ENCODE measurements at regions not wholly inside any gene's neighbourhood (a gene's known extent, or its start where the extent isn't known, plus 50 kb on each side); places are given as distances from the start of the nearest gene placed in this dataset.

DNA sequence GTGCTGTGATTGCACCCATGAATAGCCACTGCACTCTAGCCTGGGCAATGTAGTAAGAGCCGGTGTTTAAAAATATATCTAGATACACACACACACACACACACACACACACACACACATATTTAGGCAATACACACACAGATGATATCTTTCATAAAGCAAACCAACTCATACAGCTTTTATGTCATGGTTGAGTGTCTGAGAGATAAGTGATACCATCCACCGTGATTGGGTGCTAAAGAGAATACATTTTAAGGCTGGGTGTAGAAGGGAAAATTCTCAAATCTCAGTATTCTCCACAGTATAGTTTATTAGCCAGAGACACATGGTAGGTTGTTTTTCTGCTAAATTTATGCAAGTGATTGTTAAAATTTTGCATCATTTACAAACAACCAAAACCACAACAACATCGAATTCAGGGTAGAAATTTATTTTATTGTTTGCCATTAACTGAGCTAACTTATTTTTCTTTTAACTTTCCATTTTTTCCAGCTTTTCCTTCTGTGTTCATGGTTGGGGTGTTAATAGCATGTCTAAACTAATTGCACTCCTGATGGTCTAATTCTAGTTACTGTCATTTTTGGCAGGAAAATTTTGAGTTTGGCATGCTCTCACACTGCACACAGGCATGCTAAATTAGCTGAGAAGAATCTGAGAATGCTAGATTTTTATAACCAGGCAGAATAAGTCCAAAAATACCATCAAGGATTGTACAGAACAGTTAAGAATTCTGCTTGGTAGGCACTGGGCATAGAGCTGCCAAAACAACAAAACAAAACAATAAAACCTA lies 57.9 kb upstream of the SYPL1 start:
- H3K36me3 Mint-ChIP-seq (ENCODE audit: insufficient read depth in 1 of 3, low read depth in 3 of 3), result no peaks in the 10 kb centered on the region
- Histone ChIP-seq H4K91ac (ENCODE audit: insufficient read length, low read depth, low read length) (no peak overlapping the region), H3K4me1 (ENCODE audit: insufficient read depth, low read length) (no peaks in the 10 kb centered on the region), H4K5ac (ENCODE audit: insufficient read length, low read depth, low read length) (no peak overlapping the region), H3K9ac (ENCODE audit: extremely low read depth, insufficient read length, low read length) (no peak overlapping the region), H4K8ac (replicated peaks; ENCODE audit: insufficient read length, low read depth, low read length) (no peak overlapping the region), H3K4me2 (ENCODE audit: insufficient read depth, insufficient read length, low read length) (no peak overlapping the region), H3K27me3 (ENCODE audit: insufficient read depth, low read length) (no peaks in the 10 kb centered on the region), H2BK120ac (ENCODE audit: low read depth, low read length, poor library complexity, severe bottlenecking) (no peak overlapping the region), H3K9me3 (ENCODE audit: control insufficient read depth, low read depth, low read length) (no peaks in the 10 kb centered on the region), H2BK12ac (ENCODE audit: insufficient read length, low read depth, low read length) (no peak overlapping the region), H3T11ph (ENCODE audit: low read length) (no peak overlapping the region), H3K79me1 (ENCODE audit: insufficient read depth, low read depth, low read length, poor library complexity, severe bottlenecking) (no peaks in the 10 kb centered on the region), H3K14ac (ENCODE audit: insufficient read depth, low read length) (no peak overlapping the region), H3K27ac (ENCODE audit: insufficient read length, low read depth, low read length) (no peak overlapping the region), H3K4ac (ENCODE audit: low read depth, low read length) (no peak overlapping the region), H2AK5ac (ENCODE audit: insufficient read length, low read length) (no peak overlapping the region), H2BK20ac (ENCODE audit: low read depth, low read length, poor library complexity, severe bottlenecking) (no peak overlapping the region), H2AFZ (ENCODE audit: low read length) (no peak overlapping the region), H3K56ac (ENCODE audit: insufficient read length, low read depth, low read length) (no peak overlapping the region), H3K79me2 (ENCODE audit: insufficient read depth, low read length) (no peaks in the 10 kb centered on the region), H4K20me1 (ENCODE audit: control insufficient read depth, insufficient read depth, insufficient read length) (no peaks in the 10 kb centered on the region), H2BK5ac (ENCODE audit: insufficient read length, low read length) (no peak overlapping the region), H2BK15ac (ENCODE audit: low read depth, low read length) (no peak overlapping the region), H3K23me2 (ENCODE audit: insufficient read length, low read depth, low read length, poor library complexity, severe bottlenecking) (no peaks in the 10 kb centered on the region), H3K18ac (ENCODE audit: insufficient read length, low read depth, low read length) (no peak overlapping the region), H3K23ac (ENCODE audit: insufficient read length, low read depth, low read length) (no peak overlapping the region)
- no peaks in the 10 kb centered on the region; a peak in 2 of 5 replicates for H3K9me3 Mint-ChIP-seq
- no peaks in the 10 kb centered on the region; the same call in 1 of the 2 replicates for H3K27me3 Mint-ChIP-seq (ENCODE audit: low read depth)
- TF ChIP-seq, protein P1, sequence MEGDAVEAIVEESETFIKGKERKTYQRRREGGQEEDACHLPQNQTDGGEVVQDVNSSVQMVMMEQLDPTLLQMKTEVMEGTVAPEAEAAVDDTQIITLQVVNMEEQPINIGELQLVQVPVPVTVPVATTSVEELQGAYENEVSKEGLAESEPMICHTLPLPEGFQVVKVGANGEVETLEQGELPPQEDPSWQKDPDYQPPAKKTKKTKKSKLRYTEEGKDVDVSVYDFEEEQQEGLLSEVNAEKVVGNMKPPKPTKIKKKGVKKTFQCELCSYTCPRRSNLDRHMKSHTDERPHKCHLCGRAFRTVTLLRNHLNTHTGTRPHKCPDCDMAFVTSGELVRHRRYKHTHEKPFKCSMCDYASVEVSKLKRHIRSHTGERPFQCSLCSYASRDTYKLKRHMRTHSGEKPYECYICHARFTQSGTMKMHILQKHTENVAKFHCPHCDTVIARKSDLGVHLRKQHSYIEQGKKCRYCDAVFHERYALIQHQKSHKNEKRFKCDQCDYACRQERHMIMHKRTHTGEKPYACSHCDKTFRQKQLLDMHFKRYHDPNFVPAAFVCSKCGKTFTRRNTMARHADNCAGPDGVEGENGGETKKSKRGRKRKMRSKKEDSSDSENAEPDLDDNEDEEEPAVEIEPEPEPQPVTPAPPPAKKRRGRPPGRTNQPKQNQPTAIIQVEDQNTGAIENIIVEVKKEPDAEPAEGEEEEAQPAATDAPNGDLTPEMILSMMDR (conservative IDR thresholded peaks at IDR 0.05), result no peak
- peaks cover 6 to 13% of the 10 kb centered on the region in 2 experiments for H3K4me1 Mint-ChIP-seq
- H3K27ac Mint-ChIP-seq, result no peak overlapping the region
- WGBS (ENCODE audit: extremely low coverage, insufficient read length, low lambda C conversion rate), result no CpG with 5 or more reads among the region's 3 CpGs
- no peak overlapping the region for H3K4me3 Mint-ChIP-seq
- no peak for DNase-seq
